HG02610 (cell line): ENCODE measurements at regions not wholly inside any gene's neighbourhood (a gene's known extent, or its start where the extent isn't known, plus 50 kb on each side); places are given as distances from the start of the nearest gene placed in this dataset.

Experiments
- ATAC-seq: cut with Tn5 transposase; IDR thresholded peaks from one replicate; pipeline ENCODE4 v1.9.1; 2021; ENCODE audit warnings: mild to moderate bottlenecking, moderate library complexity; ENCODE audit not compliant: unreplicated experiment

GRCh38 chr3:115571413-115571812 lies 51.9 kb upstream of the GAP43 start:
- no peak for ATAC-seq
